ENCODE measurements at regions not wholly inside any gene's neighbourhood (a gene's known extent, or its start where the extent isn't known, plus 50 kb on each side); places are given as distances from the start of the nearest gene placed in this dataset.

DNA sequence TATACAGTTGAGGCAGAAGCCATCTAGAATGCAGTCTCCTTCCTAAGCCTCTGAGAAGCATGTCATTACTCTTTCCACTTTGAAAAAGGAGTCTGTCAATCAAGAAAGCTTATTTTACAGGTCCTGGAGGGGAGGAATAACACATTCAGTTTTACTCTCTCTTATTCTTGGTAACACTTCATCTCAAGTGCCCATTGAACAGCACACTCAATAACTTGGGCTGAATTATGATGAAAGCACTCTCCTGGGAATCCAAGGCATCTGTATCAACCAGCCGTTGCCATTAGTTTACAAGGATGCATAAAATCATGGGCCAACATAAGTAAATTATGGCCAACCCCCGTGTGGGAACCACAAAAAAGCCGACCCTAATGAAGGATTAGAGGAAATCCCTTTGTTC is 282.4 kb downstream of the C4orf33 start:
- ATAC-seq (ENCODE audit: insufficient read depth, low read depth) (no peak), DNase-seq (no peak)
- Histone ChIP-seq H3K36me3 (ENCODE audit: insufficient read depth, low read length) (no peaks in the 10 kb centered on the region), H3K4me2 (ENCODE audit: insufficient read depth, low read length) (no peak overlapping the region), H3K4me3 (ENCODE audit: low read depth in 1 of 2, low read length in 2 of 2) (no peak overlapping the region), H3K27me3 (ENCODE audit: insufficient read depth, low read length, poor library complexity) (no peaks in the 10 kb centered on the region), H3K4me1 (ENCODE audit: insufficient read depth, low read length) (no peaks in the 10 kb centered on the region), H4K20me1 (ENCODE audit: insufficient read depth, low read length) (no peaks in the 10 kb centered on the region), H3K9ac (ENCODE audit: low read depth, low read length) (no peak overlapping the region), H3K9me3 (ENCODE audit: insufficient read depth, low read length, severe bottlenecking) (peaks cover 11% of the 10 kb centered on the region), H2AFZ (ENCODE audit: low read depth, low read length) (no peak overlapping the region), H3K27ac (ENCODE audit: low read length) (no peak overlapping the region), H3K79me2 (ENCODE audit: insufficient read depth, low read length) (no peaks in the 10 kb centered on the region)
- no peak for TF ChIP-seq EZH2 (IDR thresholded peaks at IDR 0.05; ENCODE audit: borderline replicate concordance, low read depth, low read length, severe bottlenecking)
- TF ChIP-seq, protein P1, sequence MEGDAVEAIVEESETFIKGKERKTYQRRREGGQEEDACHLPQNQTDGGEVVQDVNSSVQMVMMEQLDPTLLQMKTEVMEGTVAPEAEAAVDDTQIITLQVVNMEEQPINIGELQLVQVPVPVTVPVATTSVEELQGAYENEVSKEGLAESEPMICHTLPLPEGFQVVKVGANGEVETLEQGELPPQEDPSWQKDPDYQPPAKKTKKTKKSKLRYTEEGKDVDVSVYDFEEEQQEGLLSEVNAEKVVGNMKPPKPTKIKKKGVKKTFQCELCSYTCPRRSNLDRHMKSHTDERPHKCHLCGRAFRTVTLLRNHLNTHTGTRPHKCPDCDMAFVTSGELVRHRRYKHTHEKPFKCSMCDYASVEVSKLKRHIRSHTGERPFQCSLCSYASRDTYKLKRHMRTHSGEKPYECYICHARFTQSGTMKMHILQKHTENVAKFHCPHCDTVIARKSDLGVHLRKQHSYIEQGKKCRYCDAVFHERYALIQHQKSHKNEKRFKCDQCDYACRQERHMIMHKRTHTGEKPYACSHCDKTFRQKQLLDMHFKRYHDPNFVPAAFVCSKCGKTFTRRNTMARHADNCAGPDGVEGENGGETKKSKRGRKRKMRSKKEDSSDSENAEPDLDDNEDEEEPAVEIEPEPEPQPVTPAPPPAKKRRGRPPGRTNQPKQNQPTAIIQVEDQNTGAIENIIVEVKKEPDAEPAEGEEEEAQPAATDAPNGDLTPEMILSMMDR (IDR thresholded peaks at IDR 0.05; ENCODE audit: borderline replicate concordance, extremely low read depth, low read length, poor library complexity, severe bottlenecking): no peak

DNA sequence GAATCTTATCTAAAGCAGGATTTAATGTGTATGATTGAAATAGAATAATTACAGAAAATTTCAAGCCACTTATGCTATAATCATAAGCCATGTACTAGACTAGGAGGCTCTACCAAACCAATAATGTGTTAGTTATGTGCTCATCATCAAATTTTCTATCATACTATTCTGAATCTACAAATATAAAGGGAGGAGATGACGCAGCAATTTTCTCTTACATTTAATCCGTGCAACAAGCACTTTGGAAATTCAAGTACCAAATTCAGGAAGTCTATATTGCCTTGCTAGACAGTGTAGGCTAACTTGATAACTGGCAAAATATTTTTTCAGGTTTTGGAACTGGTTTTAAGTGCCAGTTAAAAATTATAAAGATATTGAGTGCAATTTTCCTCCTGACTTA is 283.5 kb downstream of the C4orf33 start:
- ATAC-seq (ENCODE audit: insufficient read depth, low read depth): no peak
- Histone ChIP-seq H3K79me2 (ENCODE audit: insufficient read depth, low read length) (no peaks in the 10 kb centered on the region), H4K20me1 (ENCODE audit: insufficient read depth, low read length) (no peaks in the 10 kb centered on the region), H3K4me2 (ENCODE audit: insufficient read depth, low read length) (no peak overlapping the region), H3K9ac (ENCODE audit: low read depth, low read length) (no peak overlapping the region), H3K27ac (ENCODE audit: low read length) (no peak overlapping the region), H2AFZ (ENCODE audit: low read depth, low read length) (no peak overlapping the region), H3K4me1 (ENCODE audit: insufficient read depth, low read length) (no peaks in the 10 kb centered on the region), H3K27me3 (ENCODE audit: insufficient read depth, low read length, poor library complexity) (no peaks in the 10 kb centered on the region), H3K36me3 (ENCODE audit: insufficient read depth, low read length) (no peaks in the 10 kb centered on the region), H3K4me3 (ENCODE audit: low read depth in 1 of 2, low read length in 2 of 2) (no peak overlapping the region), H3K9me3 (ENCODE audit: insufficient read depth, low read length, severe bottlenecking) (peaks cover 11% of the 10 kb centered on the region)
- TF ChIP-seq, protein P1 (IDR thresholded peaks at IDR 0.05; ENCODE audit: borderline replicate concordance, extremely low read depth, low read length, poor library complexity, severe bottlenecking): no peak
- TF ChIP-seq EZH2 (IDR thresholded peaks at IDR 0.05; ENCODE audit: borderline replicate concordance, low read depth, low read length, severe bottlenecking): no peak
- no peak for DNase-seq

DNA sequence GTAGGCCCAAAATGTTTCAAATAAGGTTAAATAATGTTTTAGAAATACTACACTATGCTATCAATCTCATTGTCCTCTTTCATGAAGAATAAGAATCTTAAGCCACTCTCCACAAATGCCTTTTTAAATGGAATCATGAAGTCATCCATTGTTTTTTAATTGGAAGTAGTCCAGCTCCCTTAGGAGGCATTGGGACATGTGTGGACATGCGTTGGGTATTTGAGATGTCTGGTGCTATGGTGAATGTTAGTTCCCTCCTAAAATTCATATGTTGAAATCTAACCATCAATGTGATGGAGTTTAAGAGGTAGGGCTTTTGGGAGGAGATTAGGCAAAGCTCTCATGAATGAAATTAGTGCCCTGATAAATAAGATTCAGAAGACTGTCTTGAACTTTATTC is 289.0 kb downstream of the C4orf33 start:
- Histone ChIP-seq H3K79me2 (ENCODE audit: insufficient read depth, low read length) (no peaks in the 10 kb centered on the region), H3K27me3 (ENCODE audit: insufficient read depth, low read length, poor library complexity) (no peaks in the 10 kb centered on the region), H3K9me3 (ENCODE audit: insufficient read depth, low read length, severe bottlenecking) (no peaks in the 10 kb centered on the region), H3K4me3 (ENCODE audit: low read depth in 1 of 2, low read length in 2 of 2) (no peak overlapping the region), H3K4me2 (ENCODE audit: insufficient read depth, low read length) (no peak overlapping the region), H2AFZ (ENCODE audit: low read depth, low read length) (no peak overlapping the region), H4K20me1 (ENCODE audit: insufficient read depth, low read length) (no peaks in the 10 kb centered on the region), H3K4me1 (ENCODE audit: insufficient read depth, low read length) (no peaks in the 10 kb centered on the region), H3K9ac (ENCODE audit: low read depth, low read length) (no peak overlapping the region), H3K27ac (ENCODE audit: low read length) (no peak overlapping the region), H3K36me3 (ENCODE audit: insufficient read depth, low read length) (no peaks in the 10 kb centered on the region)
- DNase-seq (no peak), ATAC-seq (ENCODE audit: insufficient read depth, low read depth) (no peak)
- no peak for TF ChIP-seq EZH2 (IDR thresholded peaks at IDR 0.05; ENCODE audit: borderline replicate concordance, low read depth, low read length, severe bottlenecking)
- TF ChIP-seq, protein P1 (IDR thresholded peaks at IDR 0.05; ENCODE audit: borderline replicate concordance, extremely low read depth, low read length, poor library complexity, severe bottlenecking): no peak

DNA sequence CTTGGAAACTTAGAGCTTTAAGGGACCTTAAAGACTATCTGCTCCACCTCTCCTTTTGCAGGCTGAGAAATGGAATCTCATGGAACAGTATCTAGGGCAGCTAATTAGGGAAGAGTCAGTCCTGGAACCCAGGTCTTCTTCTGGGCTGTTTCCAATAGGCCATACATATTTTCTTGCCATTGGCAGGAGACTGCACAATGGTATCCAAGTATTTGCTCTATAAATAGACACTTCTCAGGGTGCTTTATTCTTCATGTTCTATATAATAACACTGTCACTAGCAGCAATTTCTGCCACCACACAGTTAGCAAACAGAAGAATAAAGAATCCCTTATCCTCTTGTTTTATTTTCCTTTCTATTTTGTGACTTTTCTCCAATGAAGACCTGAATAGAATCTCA is 291.7 kb downstream of the C4orf33 start:
- H3K4me1 ChIP-seq (ENCODE audit: insufficient read depth, low read length): no peaks in the 10 kb centered on the region

More for the DNA sequence above, 291.7 kb downstream of the C4orf33 start:
- no peaks in the 10 kb centered on the region for H3K79me2 ChIP-seq (ENCODE audit: insufficient read depth, low read length)
- peaks cover 8% of the 10 kb centered on the region for H3K9me3 ChIP-seq (ENCODE audit: insufficient read depth, low read length, severe bottlenecking)
- DNase-seq (no peak), ATAC-seq (ENCODE audit: insufficient read depth, low read depth) (no peak)
- H3K27ac ChIP-seq (ENCODE audit: low read length): no peak overlapping the region
- TF ChIP-seq, protein P1 (IDR thresholded peaks at IDR 0.05; ENCODE audit: borderline replicate concordance, extremely low read depth, low read length, poor library complexity, severe bottlenecking): no peak
- no peak for TF ChIP-seq EZH2 (IDR thresholded peaks at IDR 0.05; ENCODE audit: borderline replicate concordance, low read depth, low read length, severe bottlenecking)
- no peaks in the 10 kb centered on the region for H3K27me3 ChIP-seq (ENCODE audit: insufficient read depth, low read length, poor library complexity)
- no peaks in the 10 kb centered on the region for H4K20me1 ChIP-seq (ENCODE audit: insufficient read depth, low read length)
- H2AFZ ChIP-seq (ENCODE audit: low read depth, low read length): no peak overlapping the region
- H3K4me3 ChIP-seq (ENCODE audit: low read depth in 1 of 2, low read length in 2 of 2): no peak overlapping the region
- H3K4me2 ChIP-seq (ENCODE audit: insufficient read depth, low read length): no peak overlapping the region
- H3K36me3 ChIP-seq (ENCODE audit: insufficient read depth, low read length): no peaks in the 10 kb centered on the region
- no peak overlapping the region for H3K9ac ChIP-seq (ENCODE audit: low read depth, low read length)

All from DND-41 (cell line).